HEK293 (cell line): ENCODE measurements at regions not wholly inside any gene's neighbourhood (a gene's known extent, or its start where the extent isn't known, plus 50 kb on each side); places are given as distances from the start of the nearest gene placed in this dataset.

Experiments used
- CTCF ChIA-PET: fragments of 350-600 bp; formaldehyde crosslinking; extraction: SDS; loops from one replicate; lab custom pipeline; 2021; ENCODE audit warnings: antibody characterized with exemption; lab: Yijun Ruan, JAX
- POLR2A ChIA-PET: fragments of 300-600 bp; formaldehyde crosslinking; extraction: SDS; loops from one replicate; lab custom pipeline; 2020; ENCODE audit warnings: antibody characterized with exemption, inconsistent platforms; lab: Yijun Ruan, JAX
- H3K27ac ChIP-seq: fragments of 200-500 bp; sonication (Bioruptor generic); 2 replicates; pipeline ENCODE4 v1.5.1; 2014; ENCODE audit warnings: low read depth, low read length, control low read depth, inconsistent platforms; ENCODE audit errors: extremely low read depth
- H3K36me3 ChIP-seq, 2 experiments: fragments of 200-500 bp in 1 of 2; sonication (Bioruptor generic) in 1 of 2; 1 replicate in 1 of 2; 2 replicates in 1 of 2; pipeline ENCODE4 v1.5.1; 2014 to 2017; ENCODE audit warnings: inconsistent platforms in 2 of 2, low read length in 2 of 2; ENCODE audit not compliant: control insufficient read depth in 2 of 2, insufficient read depth in 1 of 2
- H3K4me1 ChIP-seq: fragments of 200-500 bp; sonication (Bioruptor generic); 2 replicates; pipeline ENCODE4 v1.5.1; 2014; ENCODE audit warnings: mild to moderate bottlenecking, low read length, inconsistent platforms; ENCODE audit not compliant: control insufficient read depth, insufficient read depth
- H3K4me3 ChIP-seq: 2 replicates; pipeline ENCODE4 v1.5.1; 2011; ENCODE audit warnings: low read depth, mild to moderate bottlenecking, control low read depth, low read length, moderate library complexity
- H3K9me3 ChIP-seq: fragments of 200-500 bp; sonication (Bioruptor generic); 2 replicates; pipeline ENCODE4 v1.5.1; 2014; ENCODE audit warnings: low read depth, low read length, inconsistent platforms; ENCODE audit not compliant: control insufficient read depth, insufficient read depth
- BCL6B ChIP-seq: fragments of 450-650 bp; formaldehyde crosslinking; IDR thresholded peaks from 2 replicates; pipeline ENCODE4 v1.5.1; 2017; ENCODE audit warnings: missing biosample characterization, missing genetic modification characterization
- GLIS1 ChIP-seq: fragments of 450-650 bp; formaldehyde crosslinking; IDR thresholded peaks from 2 replicates; pipeline ENCODE4 v1.5.1; 2016; ENCODE audit warnings: missing biosample characterization, missing genetic modification characterization
- INSM2 ChIP-seq: fragments of 450-650 bp; formaldehyde crosslinking; IDR thresholded peaks from 2 replicates; pipeline ENCODE4 v1.5.1; 2016; ENCODE audit warnings: missing biosample characterization, missing genetic modification characterization
- OVOL3 ChIP-seq: fragments of 450-650 bp; formaldehyde crosslinking; IDR thresholded peaks from 2 replicates; pipeline ENCODE4 v1.5.1; 2016; ENCODE audit warnings: missing biosample characterization, missing genetic modification characterization
- PRDM10 ChIP-seq: fragments of 450-650 bp; formaldehyde crosslinking; IDR thresholded peaks from 2 replicates; pipeline ENCODE4 v1.5.1; 2016; ENCODE audit warnings: missing biosample characterization, missing genetic modification characterization
- PRDM6 ChIP-seq: fragments of 450-650 bp; formaldehyde crosslinking; IDR thresholded peaks from 2 replicates; pipeline ENCODE4 v1.5.1; 2017; ENCODE audit warnings: missing biosample characterization, missing genetic modification characterization
- SP3 ChIP-seq: fragments of 450-650 bp; formaldehyde crosslinking; IDR thresholded peaks from 2 replicates; pipeline ENCODE4 v1.5.1; 2016; ENCODE audit warnings: missing biosample characterization, missing genetic modification characterization
- YY1 ChIP-seq: fragments of 450-650 bp; formaldehyde crosslinking; IDR thresholded peaks from 2 replicates; pipeline ENCODE4 v1.5.1; 2018; ENCODE audit warnings: missing biosample characterization, missing genetic modification characterization
- ZBTB21 ChIP-seq: fragments of 450-650 bp; formaldehyde crosslinking; IDR thresholded peaks from 2 replicates; pipeline ENCODE4 v1.5.1; 2017; ENCODE audit warnings: missing biosample characterization, missing genetic modification characterization
- ZNF140 ChIP-seq: fragments of 450-650 bp; formaldehyde crosslinking; IDR thresholded peaks from 2 replicates; pipeline ENCODE4 v1.5.1; 2016; ENCODE audit warnings: missing biosample characterization, missing genetic modification characterization
- ZNF175 ChIP-seq: fragments of 450-650 bp; formaldehyde crosslinking; IDR thresholded peaks from 2 replicates; pipeline ENCODE4 v1.5.1; 2016; ENCODE audit warnings: missing biosample characterization, missing genetic modification characterization
- ZNF223 ChIP-seq: fragments of 450-650 bp; formaldehyde crosslinking; IDR thresholded peaks from 2 replicates; pipeline ENCODE4 v1.5.1; 2016; ENCODE audit warnings: missing biosample characterization, missing genetic modification characterization
- ZNF24 ChIP-seq: fragments of 450-650 bp; formaldehyde crosslinking; IDR thresholded peaks from 2 replicates; pipeline ENCODE4 v1.5.1; 2016; ENCODE audit warnings: missing biosample characterization, missing genetic modification characterization
- ZNF302 ChIP-seq: fragments of 450-650 bp; formaldehyde crosslinking; IDR thresholded peaks from 2 replicates; pipeline ENCODE4 v1.5.1; 2016; ENCODE audit warnings: missing biosample characterization, missing genetic modification characterization, low read depth
- ZNF341 ChIP-seq: fragments of 450-650 bp; formaldehyde crosslinking; IDR thresholded peaks from 2 replicates; pipeline ENCODE4; 2016; ENCODE audit warnings: low read depth, missing biosample characterization, missing genetic modification characterization
- ZNF366 ChIP-seq: fragments of 450-650 bp; formaldehyde crosslinking; conservative IDR thresholded peaks from 2 replicates; pipeline ENCODE4 v1.5.1; 2016; ENCODE audit warnings: missing biosample characterization, missing genetic modification characterization
- ZNF433 ChIP-seq: fragments of 450-650 bp; formaldehyde crosslinking; IDR thresholded peaks from 2 replicates; pipeline ENCODE4 v1.5.1; 2016; ENCODE audit warnings: missing biosample characterization, missing genetic modification characterization, low read depth
- ZNF514 ChIP-seq: fragments of 450-650 bp; formaldehyde crosslinking; IDR thresholded peaks from 2 replicates; pipeline ENCODE4 v1.5.1; 2016; ENCODE audit warnings: missing biosample characterization, missing genetic modification characterization
- ZNF558 ChIP-seq: fragments of 450-650 bp; formaldehyde crosslinking; IDR thresholded peaks from 2 replicates; pipeline ENCODE4 v1.5.1; 2016; ENCODE audit warnings: missing biosample characterization, missing genetic modification characterization
- ZNF654 ChIP-seq: fragments of 450-650 bp; formaldehyde crosslinking; IDR thresholded peaks from 2 replicates; pipeline ENCODE4 v1.5.1; 2016; ENCODE audit warnings: low read depth, missing biosample characterization, missing genetic modification characterization
- ZNF658 ChIP-seq: fragments of 450-650 bp; formaldehyde crosslinking; IDR thresholded peaks from 2 replicates; pipeline ENCODE4; 2016; ENCODE audit warnings: missing biosample characterization, missing genetic modification characterization
- ZNF670 ChIP-seq: fragments of 450-650 bp; formaldehyde crosslinking; IDR thresholded peaks from 2 replicates; pipeline ENCODE4 v1.5.1; 2016; ENCODE audit warnings: missing biosample characterization, missing genetic modification characterization, low read depth
- ZNF677 ChIP-seq: fragments of 450-650 bp; IDR thresholded peaks from 2 replicates; pipeline ENCODE4 v1.5.0; 2018; ENCODE audit warnings: missing biosample characterization, mild to moderate bottlenecking, missing genetic modification characterization, moderate library complexity
- ZNF701 ChIP-seq: fragments of 450-650 bp; formaldehyde crosslinking; IDR thresholded peaks from 2 replicates; pipeline ENCODE4 v1.5.1; 2016; ENCODE audit warnings: missing biosample characterization, missing genetic modification characterization
- ZNF792 ChIP-seq: fragments of 450-650 bp; formaldehyde crosslinking; IDR thresholded peaks from 2 replicates; pipeline ENCODE4 v1.5.1; 2016; ENCODE audit warnings: missing biosample characterization, missing genetic modification characterization
- ZSCAN18 ChIP-seq: fragments of 450-650 bp; formaldehyde crosslinking; IDR thresholded peaks from 2 replicates; pipeline ENCODE4 v1.5.1; 2016; ENCODE audit warnings: missing biosample characterization, missing genetic modification characterization

- H3K4me3 ChIP-seq: no peak overlapping the region
- H3K36me3 ChIP-seq: no peaks in the 10 kb centered on the region
- ChIA-PET POLR2A (no interaction called here), CTCF (no interaction called here)
- H3K9me3 ChIP-seq: no peaks in the 10 kb centered on the region
- no peaks in the 10 kb centered on the region for H3K4me1 ChIP-seq
- TF ChIP-seq ZNF558 (tag by site-specific recombination) (no peak), SP3 (no peak), INSM2 (no peak), ZNF175 (tag by site-specific recombination) (no peak), ZNF701 (tag by site-specific recombination) (no peak), ZNF670 (tag by site-specific recombination) (no peak), ZNF302 (tag by site-specific recombination) (no peak), GLIS1 (tag by site-specific recombination) (no peak), ZNF433 (tag by site-specific recombination) (no peak), ZNF514 (tag by site-specific recombination) (no peak), ZBTB21 (tag by site-specific recombination) (no peak), BCL6B (tag by site-specific recombination) (no peak), ZNF341 (tag by site-specific recombination) (no peak)
- H3K27ac ChIP-seq: no peak overlapping the region
Observed at GRCh38 chr11:38700111-38700510, 2102.1 kb upstream of the RAG2 start.

- no peaks in the 10 kb centered on the region for H3K9me3 ChIP-seq
- ChIA-PET POLR2A (no interaction called here), CTCF (no interaction called here)
- H3K36me3 ChIP-seq: no peaks in the 10 kb centered on the region
- H3K4me3 ChIP-seq: no peak overlapping the region
- no peaks in the 10 kb centered on the region for H3K4me1 ChIP-seq
- no peak overlapping the region for H3K27ac ChIP-seq
- TF ChIP-seq ZNF24 (tag by site-specific recombination): no peak
- TF ChIP-seq PRDM6 (tag by site-specific recombination): no peak
- TF ChIP-seq ZNF701 (tag by site-specific recombination): no peak
- TF ChIP-seq ZNF654 (tag by site-specific recombination): no peak
- TF ChIP-seq ZNF223: no peak
- TF ChIP-seq ZNF658 (tag by site-specific recombination): no peak
- no peak for TF ChIP-seq ZNF792 (tag by site-specific recombination)
- no peak for TF ChIP-seq ZNF677 (tag by site-specific recombination)
- TF ChIP-seq ZNF366 (tag by site-specific recombination): no peak
- no peak for TF ChIP-seq PRDM10 (tag by site-specific recombination)
- no peak for TF ChIP-seq ZSCAN18
- TF ChIP-seq ZNF140 (tag by site-specific recombination): no peak
- TF ChIP-seq YY1 (tag by site-specific recombination): no peak
- TF ChIP-seq OVOL3 (tag by site-specific recombination): no peak
Observed at GRCh38 chr11:38693306-38693705, 2095.3 kb upstream of the RAG2 start.
